ENCODE measurements at regions not wholly inside any gene's neighbourhood (a gene's known extent, or its start where the extent isn't known, plus 50 kb on each side); places are given as distances from the start of the nearest gene placed in this dataset.
A peak's percentile ranks its signal among the peaks of the same experiment; 100 is the strongest.
"Not testable (repeated sequence)": the region's sequence is repeated elsewhere in the genome, so short reads cannot be mapped to it uniquely, and the experiment has no call there.

DNA sequence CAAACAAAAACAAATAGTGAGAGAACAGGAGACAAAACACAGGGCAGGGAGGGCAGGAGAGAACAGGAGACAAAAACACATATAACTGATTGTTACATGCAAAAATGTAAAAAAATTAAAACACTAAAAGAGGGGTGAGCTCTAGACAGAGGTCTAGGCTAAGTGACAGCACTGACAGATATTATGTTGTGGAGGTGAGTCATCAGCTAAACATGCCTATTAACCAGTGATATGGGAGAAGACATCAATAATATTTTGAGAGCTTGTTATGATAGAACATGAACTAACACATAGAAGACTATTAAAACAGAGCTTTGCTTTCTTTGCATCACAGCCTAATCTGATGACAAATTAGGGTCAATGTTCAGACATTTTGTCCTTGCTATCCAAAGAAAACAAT is 972.7 kb downstream of the PRIM2 start:
- Histone ChIP-seq H3K27me3 (no peaks in the 10 kb centered on the region), H3K4me1 (replicated peaks in 1 of 2) (no peaks in the 10 kb centered on the region), H3K9me3 (replicated peaks in 1 of 3) (no peaks in the 10 kb centered on the region), H3K36me3 (replicated peaks in 1 of 2) (no peaks in the 10 kb centered on the region), H3K27ac (no peak overlapping the region), H3K4me3 (no peak overlapping the region)
- intact Hi-C loops (cut with DNase I): no loop called here
- no peak for DNase-seq
- TF ChIP-seq, protein P1, sequence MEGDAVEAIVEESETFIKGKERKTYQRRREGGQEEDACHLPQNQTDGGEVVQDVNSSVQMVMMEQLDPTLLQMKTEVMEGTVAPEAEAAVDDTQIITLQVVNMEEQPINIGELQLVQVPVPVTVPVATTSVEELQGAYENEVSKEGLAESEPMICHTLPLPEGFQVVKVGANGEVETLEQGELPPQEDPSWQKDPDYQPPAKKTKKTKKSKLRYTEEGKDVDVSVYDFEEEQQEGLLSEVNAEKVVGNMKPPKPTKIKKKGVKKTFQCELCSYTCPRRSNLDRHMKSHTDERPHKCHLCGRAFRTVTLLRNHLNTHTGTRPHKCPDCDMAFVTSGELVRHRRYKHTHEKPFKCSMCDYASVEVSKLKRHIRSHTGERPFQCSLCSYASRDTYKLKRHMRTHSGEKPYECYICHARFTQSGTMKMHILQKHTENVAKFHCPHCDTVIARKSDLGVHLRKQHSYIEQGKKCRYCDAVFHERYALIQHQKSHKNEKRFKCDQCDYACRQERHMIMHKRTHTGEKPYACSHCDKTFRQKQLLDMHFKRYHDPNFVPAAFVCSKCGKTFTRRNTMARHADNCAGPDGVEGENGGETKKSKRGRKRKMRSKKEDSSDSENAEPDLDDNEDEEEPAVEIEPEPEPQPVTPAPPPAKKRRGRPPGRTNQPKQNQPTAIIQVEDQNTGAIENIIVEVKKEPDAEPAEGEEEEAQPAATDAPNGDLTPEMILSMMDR (IDR thresholded peaks at IDR 0.05): no peak
- TF ChIP-seq POLR2A (IDR thresholded peaks at IDR 0.05): no peak

DNA sequence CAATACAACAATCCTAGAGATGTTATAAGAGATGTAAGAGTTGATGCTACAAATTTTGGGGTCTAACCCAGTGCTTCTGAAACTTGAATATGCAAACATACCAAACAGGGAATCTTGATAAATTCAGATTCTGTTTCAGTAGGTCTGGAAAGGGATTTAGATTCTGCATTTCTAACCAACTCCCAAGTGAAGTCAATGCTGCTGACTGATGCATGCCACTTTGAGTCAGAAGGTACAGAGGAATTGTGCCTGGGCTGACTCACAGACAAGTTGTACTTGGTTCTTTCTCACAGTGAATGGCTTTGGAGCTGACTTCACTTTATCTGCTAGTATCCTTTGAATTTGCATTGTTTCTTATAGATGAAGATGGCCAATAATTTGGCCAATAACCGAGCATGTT is 973.9 kb downstream of the PRIM2 start:
- DNase-seq; H3K4me3 ChIP-seq; H3K9me3 ChIP-seq (replicated peaks in 1 of 3); H3K27me3 ChIP-seq; intact Hi-C loops (cut with DNase I); H3K27ac ChIP-seq; H3K4me1 ChIP-seq (replicated peaks in 1 of 2); H3K36me3 ChIP-seq (replicated peaks in 1 of 2): not testable (repeated sequence)
- 45 to 80% (median 50%) methylated on average over 1 of the region's 1 CpG for WGBS, 4 donors

GRCh38 chr6:58307901-58308300 is 990.5 kb downstream of the PRIM2 start:
- H3K4me3 ChIP-seq; intact Hi-C loops (cut with DNase I); H3K27ac ChIP-seq; H3K36me3 ChIP-seq (replicated peaks in 1 of 2); DNase-seq; H3K27me3 ChIP-seq; H3K9me3 ChIP-seq (replicated peaks in 1 of 3); H3K4me1 ChIP-seq (replicated peaks in 1 of 2): not testable (repeated sequence)

- H3K36me3 ChIP-seq (replicated peaks in 1 of 2); intact Hi-C loops (cut with DNase I); H3K27me3 ChIP-seq: not testable (repeated sequence)
These were observed 1014.7 kb downstream of the PRIM2 start for GRCh38 chr6:58332108-58332507.

GRCh38 chr6:58342287-58342686 is 1024.9 kb downstream of the PRIM2 start:
- intact Hi-C loops (cut with DNase I); H3K27ac ChIP-seq; H3K27me3 ChIP-seq; H3K36me3 ChIP-seq (replicated peaks in 1 of 2); H3K4me3 ChIP-seq; H3K9me3 ChIP-seq (replicated peaks in 1 of 3); DNase-seq; H3K4me1 ChIP-seq (replicated peaks in 1 of 2): not testable (repeated sequence)
- WGBS, 4 donors: 79 to 93% (median 87%) methylated on average over 3 to 5 of the region's 5 CpGs

More at GRCh38 chr6:58332108-58332507, 1014.7 kb downstream of the PRIM2 start:
- H3K27ac ChIP-seq; DNase-seq; H3K9me3 ChIP-seq (replicated peaks in 1 of 3); H3K4me3 ChIP-seq; H3K4me1 ChIP-seq (replicated peaks in 1 of 2): not testable (repeated sequence)

DNA sequence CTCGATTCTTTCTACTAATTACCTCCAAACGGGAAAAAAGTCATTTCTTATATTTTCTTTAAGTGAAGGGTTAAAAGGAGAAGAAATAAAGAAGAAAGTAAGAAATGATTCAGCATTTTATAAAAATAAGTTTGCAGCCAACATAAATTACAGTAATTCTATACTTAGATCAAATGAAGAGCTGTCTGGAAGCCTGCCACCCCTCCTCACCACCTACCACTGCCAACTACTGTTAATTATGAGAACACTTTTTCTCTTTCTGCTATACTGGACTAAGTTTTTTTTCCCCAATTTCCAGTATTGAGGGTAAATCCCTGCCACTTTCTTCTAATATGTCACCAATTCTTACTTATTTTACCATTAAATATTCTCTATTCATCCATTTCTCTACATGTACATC is 1030.1 kb downstream of the PRIM2 start:
- intact Hi-C loops (cut with DNase I); H3K27me3 ChIP-seq; H3K27ac ChIP-seq; H3K36me3 ChIP-seq (replicated peaks in 1 of 2); H3K9me3 ChIP-seq (replicated peaks in 1 of 3); H3K4me3 ChIP-seq: not testable (repeated sequence)
- DNase-seq: peak in 5 of 7 donors; percentile 9 to 53 (median 15)
- WGBS, 4 donors: 69 to 79% (median 74%) methylated on average over 2 of the region's 2 CpGs
- peaks cover 0 to 13% of the 10 kb centered on the region in 2 donors for H3K4me1 ChIP-seq (replicated peaks in 1 of 2)

GRCh38 chr6:58351619-58352018 is 1034.2 kb downstream of the PRIM2 start:
- DNase-seq; intact Hi-C loops (cut with DNase I): not testable (repeated sequence)

GRCh38 chr6:58358452-58358851 is 1041.0 kb downstream of the PRIM2 start:
- H3K4me1 ChIP-seq (replicated peaks in 1 of 2); H3K4me3 ChIP-seq; H3K9me3 ChIP-seq (replicated peaks in 1 of 3); H3K27me3 ChIP-seq; H3K36me3 ChIP-seq (replicated peaks in 1 of 2); H3K27ac ChIP-seq; DNase-seq; intact Hi-C loops (cut with DNase I): not testable (repeated sequence)
- WGBS, 4 donors: 58 to 78% (median 65%) methylated on average over 1 of the region's 1 CpG

More at GRCh38 chr6:58351619-58352018, 1034.2 kb downstream of the PRIM2 start:
- not testable (repeated sequence) for H3K9me3 ChIP-seq (replicated peaks in 1 of 3); H3K36me3 ChIP-seq (replicated peaks in 1 of 2); H3K4me3 ChIP-seq; H3K27me3 ChIP-seq
- Histone ChIP-seq H3K27ac (peak overlapping the region in 1 of 5 donors; percentile 29), H3K4me1 (replicated peaks in 1 of 2) (peaks cover 0 to 13% of the 10 kb centered on the region in 2 donors)
- WGBS, 4 donors: 55 to 83% (median 62%) methylated on average over 1 of the region's 1 CpG

GRCh38 chr6:58365856-58366255 is 1048.4 kb downstream of the PRIM2 start:
- H3K36me3 ChIP-seq (replicated peaks in 1 of 2); H3K27ac ChIP-seq; DNase-seq; H3K4me1 ChIP-seq (replicated peaks in 1 of 2); H3K4me3 ChIP-seq; H3K27me3 ChIP-seq; intact Hi-C loops (cut with DNase I); H3K9me3 ChIP-seq (replicated peaks in 1 of 3): not testable (repeated sequence)
- 58 to 71% (median 63%) methylated on average over 3 of the region's 3 CpGs for WGBS, 4 donors

GRCh38 chr6:58406659-58407058 is 1089.2 kb downstream of the PRIM2 start:
- H3K4me3 ChIP-seq; intact Hi-C loops (cut with DNase I); H3K27me3 ChIP-seq; H3K27ac ChIP-seq; H3K4me1 ChIP-seq (replicated peaks in 1 of 2); H3K9me3 ChIP-seq (replicated peaks in 1 of 3); H3K36me3 ChIP-seq (replicated peaks in 1 of 2); DNase-seq: not testable (repeated sequence)
- WGBS, 4 donors: 64 to 79% (median 65%) methylated on average over 2 of the region's 2 CpGs
